Mammary epithelial cell (primary cell): ENCODE measurements at regions not wholly inside any gene's neighbourhood (a gene's known extent, or its start where the extent isn't known, plus 50 kb on each side); places are given as distances from the start of the nearest gene placed in this dataset.

Source experiments
- EZH2 ChIP-seq: IDR thresholded peaks from 2 replicates; pipeline ENCODE4 v1.6.1; 2012; ENCODE audit warnings: low read length, inconsistent platforms, borderline replicate concordance
- TF ChIP-seq, protein P1 (sequence below), 2 donors: IDR thresholded peaks in 1 of 2; conservative IDR thresholded peaks in 1 of 2; 2 replicates each; pipeline ENCODE4 v1.5.1; 2011 to 2012; ENCODE audit warnings: inconsistent platforms in 2 of 2, low read length in 2 of 2, mild to moderate bottlenecking in 2 of 2, control low read depth in 1 of 2, low read depth in 1 of 2; ENCODE audit not compliant: insufficient read depth in 1 of 2; ENCODE audit errors: extremely low read depth in 1 of 2

DNA sequence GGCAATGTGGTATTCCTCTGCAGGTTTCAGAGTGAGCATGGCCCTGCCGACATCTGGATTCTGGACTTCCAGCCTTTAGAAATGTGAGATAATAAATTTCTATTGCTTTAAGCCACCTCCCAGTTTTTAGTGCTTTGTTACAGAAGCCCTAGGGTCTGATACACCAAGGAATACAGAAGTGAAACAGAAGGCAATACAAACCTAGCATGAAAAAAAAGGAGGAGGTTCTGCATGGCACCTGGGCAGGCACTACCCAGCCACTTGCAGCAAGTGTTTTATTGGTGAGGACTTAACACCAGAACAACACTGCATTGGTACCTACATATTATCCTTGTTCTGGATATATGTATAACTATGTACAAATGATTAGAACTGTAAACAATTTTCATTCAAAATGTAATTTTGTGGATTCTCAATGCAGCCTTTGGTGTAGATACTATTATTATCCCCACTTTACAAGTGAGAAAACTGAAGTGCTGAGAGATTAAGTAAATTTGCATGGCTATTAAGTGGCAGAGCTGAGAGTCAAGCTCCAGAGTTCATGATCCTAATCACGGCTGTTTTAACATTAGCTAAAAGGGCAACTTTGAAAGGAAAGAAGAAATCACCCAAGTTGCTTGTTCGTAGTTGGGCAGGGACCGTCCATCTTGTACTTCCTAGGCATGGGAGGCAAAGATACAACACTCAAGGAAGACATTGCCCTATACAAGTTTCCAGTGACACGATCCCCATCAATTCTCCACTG is 71.8 kb downstream of the IL21 start:
- TF ChIP-seq, protein P1, sequence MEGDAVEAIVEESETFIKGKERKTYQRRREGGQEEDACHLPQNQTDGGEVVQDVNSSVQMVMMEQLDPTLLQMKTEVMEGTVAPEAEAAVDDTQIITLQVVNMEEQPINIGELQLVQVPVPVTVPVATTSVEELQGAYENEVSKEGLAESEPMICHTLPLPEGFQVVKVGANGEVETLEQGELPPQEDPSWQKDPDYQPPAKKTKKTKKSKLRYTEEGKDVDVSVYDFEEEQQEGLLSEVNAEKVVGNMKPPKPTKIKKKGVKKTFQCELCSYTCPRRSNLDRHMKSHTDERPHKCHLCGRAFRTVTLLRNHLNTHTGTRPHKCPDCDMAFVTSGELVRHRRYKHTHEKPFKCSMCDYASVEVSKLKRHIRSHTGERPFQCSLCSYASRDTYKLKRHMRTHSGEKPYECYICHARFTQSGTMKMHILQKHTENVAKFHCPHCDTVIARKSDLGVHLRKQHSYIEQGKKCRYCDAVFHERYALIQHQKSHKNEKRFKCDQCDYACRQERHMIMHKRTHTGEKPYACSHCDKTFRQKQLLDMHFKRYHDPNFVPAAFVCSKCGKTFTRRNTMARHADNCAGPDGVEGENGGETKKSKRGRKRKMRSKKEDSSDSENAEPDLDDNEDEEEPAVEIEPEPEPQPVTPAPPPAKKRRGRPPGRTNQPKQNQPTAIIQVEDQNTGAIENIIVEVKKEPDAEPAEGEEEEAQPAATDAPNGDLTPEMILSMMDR (conservative IDR thresholded peaks at IDR 0.05 in 1 of 2, IDR thresholded peaks at IDR 0.05 in 1 of 2; ENCODE audit: extremely low read depth in 1 of 2, insufficient read depth in 1 of 2, low read depth in 1 of 2, low read length in 2 of 2): no peak
- no peak for TF ChIP-seq EZH2
